Pancreas (tissue), 10 donors: ENCODE measurements at regions not wholly inside any gene's neighbourhood (a gene's known extent, or its start where the extent isn't known, plus 50 kb on each side); places are given as distances from the start of the nearest gene placed in this dataset.
"Not testable (repeated sequence)": the region's sequence is repeated elsewhere in the genome, so short reads cannot be mapped to it uniquely, and the experiment has no call there.

Experiments used
- ATAC-seq, 4 donors: fragments of 200-7000 bp; cut with Tn5 transposase; one replicate each; pipeline versions ENCODE4 v1.8.0 to v1.9.1; 2020; ENCODE audit warnings: mild to moderate bottlenecking in 4 of 4, moderate library complexity in 4 of 4
- DNase-seq, 6 donors: peaks; one replicate each; pipeline ENCODE4 v3.0.0-alpha.2; 2020
- FAIRE-seq: peaks from 2 replicates; lab custom pipeline; 2012; peaks lifted over from hg19 to GRCh38; lab: Jason Lieb, UNC
- H3K27ac ChIP-seq, 4 donors: fragments of 200-600 bp; sonication (generic); 1 replicate in 3 of 4; 2 replicates in 1 of 4; pipeline versions ENCODE4 v1.5.0 to v1.8.0; 2020
- H3K27me3 ChIP-seq, 4 donors: fragments of 200-600 bp; one replicate each; pipeline ENCODE4 v1.8.0; 2021
- H3K36me3 ChIP-seq, 3 donors: fragments of 200-600 bp; sonication (generic) in 1 of 3; one replicate each; pipeline versions ENCODE4 v1.5.0 to v1.8.0; 2020 to 2021
- H3K4me1 ChIP-seq, 3 donors: fragments of 200-600 bp; one replicate each; pipeline ENCODE4 v1.8.0; 2021
- H3K4me3 ChIP-seq, 4 donors: fragments of 200-600 bp; sonication (generic) in 2 of 4; one replicate each; pipeline versions ENCODE4 v1.5.0 to v1.8.0; 2020 to 2021
- H3K9me3 ChIP-seq, 4 donors: fragments of 200-600 bp; one replicate each; pipeline ENCODE4 v1.8.0; 2021
- CTCF ChIP-seq, 4 donors: fragments of 200-600 bp; sonication (generic) in 3 of 4; IDR thresholded peaks; one replicate each; pipeline versions ENCODE4 v1.5.0 to v1.8.0; 2021; ENCODE audit warnings: antibody characterized with exemption in 4 of 4
- WGBS, 2 donors: extraction: QIAGEN DNeasy Blood & Tissue Kit; methylation state at CpG; one replicate each; pipeline ENCODE4 v1.1.7; 2013; 5-methylcytosine and 5-hydroxymethylcytosine counted together
- intact Hi-C, 3 donors: fragments of 100-400 bp; cut with DNase I; formaldehyde crosslinking; loops; one replicate each; pipeline versions ENCODE4 v1.11.1 to v1.14.2; 2022
- donor health status: healthy with polysubstance abuse.
- donor health status: DM: no; HTN: no; CAD: no; lungs with moderate emphysema.
- donor health status: DM: no; HTN: no; CAD: no.
- donor health status: control.
- donor health status: control.
- donor health status: Bipolar disorder and iron deficiency.
- donor health status: DM: yes; HTN: yes; CAD: no.
- donor health status: DM: no; HTN: no; CAD: no.
- donor health status: DM: no; HTN: no; CAD: no.
- donor health status: DM: yes; HTN: yes; CAD: no.

- intact Hi-C loops: no loop called here
- no peak overlapping the region for H3K4me3 ChIP-seq
- DNase-seq (no peak), ATAC-seq (no peak), FAIRE-seq (no peak)
- H3K4me1 ChIP-seq: no peaks in the 10 kb centered on the region
- no peak for TF ChIP-seq CTCF (IDR thresholded peaks at IDR 0.05)
- no peaks in the 10 kb centered on the region for H3K36me3 ChIP-seq
- 77 to 80% methylated on average over 1 of the region's 1 CpG for WGBS, 2 donors
- H3K27me3 ChIP-seq: no peaks in the 10 kb centered on the region
- no peaks in the 10 kb centered on the region for H3K9me3 ChIP-seq
- H3K27ac ChIP-seq: no peak overlapping the region
Measured at GRCh38 chr11:44383246-44383645, 73.3 kb upstream of the ALX4 start.

GRCh38 chr11:44387415-44387814 lies 77.5 kb upstream of the ALX4 start:
- no peak for TF ChIP-seq CTCF (IDR thresholded peaks at IDR 0.05)
- intact Hi-C loops: no loop called here
- Histone ChIP-seq H3K4me3 (no peak overlapping the region), H3K27me3 (peaks cover 0 to 6% (median 0%) of the 10 kb centered on the region in 4 donors), H3K27ac (no peak overlapping the region), H3K4me1 (no peaks in the 10 kb centered on the region), H3K36me3 (no peaks in the 10 kb centered on the region), H3K9me3 (no peaks in the 10 kb centered on the region)
- FAIRE-seq: no peak
- ATAC-seq: no peak
- DNase-seq: no peak
- WGBS, 2 donors: 47 to 56% methylated on average over 4 of the region's 4 CpGs

- FAIRE-seq: no peak
Measured at GRCh38 chr11:44387825-44388224, 77.9 kb upstream of the ALX4 start.

GRCh38 chr11:44388828-44389657 lies 79.1 kb upstream of the ALX4 start:
- intact Hi-C loops: no loop called here
- no peak for DNase-seq
- H3K27me3 ChIP-seq: peaks cover 0 to 6% (median 0%) of the 10 kb centered on the region in 4 donors
- WGBS, 2 donors: 14 to 16% methylated on average over 10 of the region's 10 CpGs
- no peak for FAIRE-seq
- no peaks in the 10 kb centered on the region for H3K4me1 ChIP-seq
- H3K27ac ChIP-seq: no peak overlapping the region
- no peaks in the 10 kb centered on the region for H3K36me3 ChIP-seq
- no peak for ATAC-seq
- H3K4me3 ChIP-seq: no peak overlapping the region
- TF ChIP-seq CTCF (IDR thresholded peaks at IDR 0.05): no peak
- H3K9me3 ChIP-seq: no peaks in the 10 kb centered on the region

More at GRCh38 chr11:44387825-44388224, 77.9 kb upstream of the ALX4 start:
- no peaks in the 10 kb centered on the region for H3K36me3 ChIP-seq
- H3K27me3 ChIP-seq: peaks cover 0 to 6% (median 0%) of the 10 kb centered on the region in 4 donors
- intact Hi-C loops: no loop called here
- no peaks in the 10 kb centered on the region for H3K4me1 ChIP-seq
- no peak overlapping the region for H3K27ac ChIP-seq
- H3K4me3 ChIP-seq: no peak overlapping the region
- WGBS, 2 donors: 52 to 63% methylated on average over 3 of the region's 3 CpGs
- TF ChIP-seq CTCF (IDR thresholded peaks at IDR 0.05): no peak
- ATAC-seq (no peak), DNase-seq (no peak)
- H3K9me3 ChIP-seq: no peaks in the 10 kb centered on the region

GRCh38 chr11:44389963-44390605 lies 80.1 kb upstream of the ALX4 start:
- WGBS, 2 donors: 80 to 89% methylated on average over 3 of the region's 3 CpGs
- H3K27me3 ChIP-seq: peaks cover 0 to 6% (median 0%) of the 10 kb centered on the region in 4 donors
- H3K9me3 ChIP-seq: no peaks in the 10 kb centered on the region
- intact Hi-C loops: no loop called here
- TF ChIP-seq CTCF (IDR thresholded peaks at IDR 0.05): no peak
- H3K4me1 ChIP-seq: no peaks in the 10 kb centered on the region
- no peak for ATAC-seq
- no peak overlapping the region for H3K27ac ChIP-seq
- no peak overlapping the region for H3K4me3 ChIP-seq
- no peaks in the 10 kb centered on the region for H3K36me3 ChIP-seq
- DNase-seq: no peak
- FAIRE-seq: no peak

- H3K4me3 ChIP-seq, H3K9me3 ChIP-seq, ATAC-seq, H3K27me3 ChIP-seq, FAIRE-seq, intact Hi-C loops, DNase-seq, H3K4me1 ChIP-seq, H3K27ac ChIP-seq, H3K36me3 ChIP-seq: not testable (repeated sequence)
- 63 to 68% methylated on average over 3 of the region's 3 CpGs for WGBS, 2 donors
Measured at GRCh38 chr11:44391004-44391403, 81.1 kb upstream of the ALX4 start.

- FAIRE-seq, H3K4me3 ChIP-seq, H3K27me3 ChIP-seq, DNase-seq, H3K27ac ChIP-seq, H3K36me3 ChIP-seq, intact Hi-C loops, H3K4me1 ChIP-seq, H3K9me3 ChIP-seq, ATAC-seq: not testable (repeated sequence)
- 54 to 64% methylated on average over 10 of the region's 10 CpGs for WGBS, 2 donors
Measured at GRCh38 chr11:44396746-44397145, 86.8 kb upstream of the ALX4 start.
